ENCODE measurements at regions not wholly inside any gene's neighbourhood (a gene's known extent, or its start where the extent isn't known, plus 50 kb on each side); places are given as distances from the start of the nearest gene placed in this dataset.
A peak's percentile ranks its signal among the peaks of the same experiment; 100 is the strongest.

- no peak overlapping the region for H3K4me3 ChIP-seq (replicated peaks; ENCODE audit: low read depth, low read length)
- DNase-seq (ENCODE audit: low read depth): no peak
- TF ChIP-seq CTCF (IDR thresholded peaks at IDR 0.05; ENCODE audit: low read length, missing control alignments): no peak
Measured at GRCh38 chr12:77349689-77350370, 284.5 kb upstream of the E2F7 start.

- TF ChIP-seq CTCF (IDR thresholded peaks at IDR 0.05; ENCODE audit: low read length, missing control alignments): no peak
- H3K4me3 ChIP-seq (replicated peaks; ENCODE audit: low read depth, low read length): no peak overlapping the region
- no peak for DNase-seq (ENCODE audit: low read depth)
Measured at GRCh38 chr12:77347017-77347416, 281.6 kb upstream of the E2F7 start.

GRCh38 chr12:77345336-77345735, 280.0 kb upstream of the E2F7 start:
- DNase-seq (ENCODE audit: low read depth): no peak
- no peak overlapping the region for H3K4me3 ChIP-seq (replicated peaks; ENCODE audit: low read depth, low read length)
- TF ChIP-seq CTCF (IDR thresholded peaks at IDR 0.05; ENCODE audit: low read length, missing control alignments): no peak

GRCh38 chr12:77344651-77345050, 279.3 kb upstream of the E2F7 start:
- no peak for TF ChIP-seq CTCF (IDR thresholded peaks at IDR 0.05; ENCODE audit: low read length, missing control alignments)
- no peak for DNase-seq (ENCODE audit: low read depth)
- H3K4me3 ChIP-seq (replicated peaks; ENCODE audit: low read depth, low read length): no peak overlapping the region

- no peak overlapping the region for H3K4me3 ChIP-seq (replicated peaks; ENCODE audit: low read depth, low read length)
- peak; percentile 27 for DNase-seq (ENCODE audit: low read depth)
- TF ChIP-seq CTCF (IDR thresholded peaks at IDR 0.05; ENCODE audit: low read length, missing control alignments): no peak
Measured at GRCh38 chr12:77343291-77343690, 277.9 kb upstream of the E2F7 start.

- no peak for DNase-seq (ENCODE audit: low read depth)
- H3K4me3 ChIP-seq (replicated peaks; ENCODE audit: low read depth, low read length): no peak overlapping the region
Measured at GRCh38 chr12:77342253-77342652, 276.9 kb upstream of the E2F7 start.

More at GRCh38 chr12:77342253-77342652, 276.9 kb upstream of the E2F7 start:
- TF ChIP-seq CTCF (IDR thresholded peaks at IDR 0.05; ENCODE audit: low read length, missing control alignments): no peak

All from fibroblast of pulmonary artery (primary cell).